ENCODE measurements at regions not wholly inside any gene's neighbourhood (a gene's known extent, or its start where the extent isn't known, plus 50 kb on each side); places are given as distances from the start of the nearest gene placed in this dataset.

DNA sequence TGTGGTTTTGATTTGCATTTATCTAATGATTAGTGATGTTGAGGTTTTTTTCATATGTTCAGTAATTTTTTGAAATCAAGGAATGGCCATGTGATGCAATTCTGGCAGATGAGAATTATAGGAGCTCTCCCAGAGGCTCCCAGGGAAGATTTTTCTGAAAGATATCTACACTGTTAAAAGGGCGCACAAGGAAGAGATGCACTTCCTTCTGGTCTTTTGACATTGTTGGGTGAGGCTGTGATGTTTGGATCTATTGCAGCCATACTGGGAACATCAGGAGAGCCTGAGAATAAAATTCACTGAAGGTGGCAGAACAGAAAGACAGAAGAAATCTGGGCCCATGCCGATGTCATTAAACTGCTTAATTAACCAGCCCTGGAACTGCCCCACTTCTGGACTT is 108.5 kb downstream of the DDX1 start (continued):
- TF ChIP-seq, protein P1, sequence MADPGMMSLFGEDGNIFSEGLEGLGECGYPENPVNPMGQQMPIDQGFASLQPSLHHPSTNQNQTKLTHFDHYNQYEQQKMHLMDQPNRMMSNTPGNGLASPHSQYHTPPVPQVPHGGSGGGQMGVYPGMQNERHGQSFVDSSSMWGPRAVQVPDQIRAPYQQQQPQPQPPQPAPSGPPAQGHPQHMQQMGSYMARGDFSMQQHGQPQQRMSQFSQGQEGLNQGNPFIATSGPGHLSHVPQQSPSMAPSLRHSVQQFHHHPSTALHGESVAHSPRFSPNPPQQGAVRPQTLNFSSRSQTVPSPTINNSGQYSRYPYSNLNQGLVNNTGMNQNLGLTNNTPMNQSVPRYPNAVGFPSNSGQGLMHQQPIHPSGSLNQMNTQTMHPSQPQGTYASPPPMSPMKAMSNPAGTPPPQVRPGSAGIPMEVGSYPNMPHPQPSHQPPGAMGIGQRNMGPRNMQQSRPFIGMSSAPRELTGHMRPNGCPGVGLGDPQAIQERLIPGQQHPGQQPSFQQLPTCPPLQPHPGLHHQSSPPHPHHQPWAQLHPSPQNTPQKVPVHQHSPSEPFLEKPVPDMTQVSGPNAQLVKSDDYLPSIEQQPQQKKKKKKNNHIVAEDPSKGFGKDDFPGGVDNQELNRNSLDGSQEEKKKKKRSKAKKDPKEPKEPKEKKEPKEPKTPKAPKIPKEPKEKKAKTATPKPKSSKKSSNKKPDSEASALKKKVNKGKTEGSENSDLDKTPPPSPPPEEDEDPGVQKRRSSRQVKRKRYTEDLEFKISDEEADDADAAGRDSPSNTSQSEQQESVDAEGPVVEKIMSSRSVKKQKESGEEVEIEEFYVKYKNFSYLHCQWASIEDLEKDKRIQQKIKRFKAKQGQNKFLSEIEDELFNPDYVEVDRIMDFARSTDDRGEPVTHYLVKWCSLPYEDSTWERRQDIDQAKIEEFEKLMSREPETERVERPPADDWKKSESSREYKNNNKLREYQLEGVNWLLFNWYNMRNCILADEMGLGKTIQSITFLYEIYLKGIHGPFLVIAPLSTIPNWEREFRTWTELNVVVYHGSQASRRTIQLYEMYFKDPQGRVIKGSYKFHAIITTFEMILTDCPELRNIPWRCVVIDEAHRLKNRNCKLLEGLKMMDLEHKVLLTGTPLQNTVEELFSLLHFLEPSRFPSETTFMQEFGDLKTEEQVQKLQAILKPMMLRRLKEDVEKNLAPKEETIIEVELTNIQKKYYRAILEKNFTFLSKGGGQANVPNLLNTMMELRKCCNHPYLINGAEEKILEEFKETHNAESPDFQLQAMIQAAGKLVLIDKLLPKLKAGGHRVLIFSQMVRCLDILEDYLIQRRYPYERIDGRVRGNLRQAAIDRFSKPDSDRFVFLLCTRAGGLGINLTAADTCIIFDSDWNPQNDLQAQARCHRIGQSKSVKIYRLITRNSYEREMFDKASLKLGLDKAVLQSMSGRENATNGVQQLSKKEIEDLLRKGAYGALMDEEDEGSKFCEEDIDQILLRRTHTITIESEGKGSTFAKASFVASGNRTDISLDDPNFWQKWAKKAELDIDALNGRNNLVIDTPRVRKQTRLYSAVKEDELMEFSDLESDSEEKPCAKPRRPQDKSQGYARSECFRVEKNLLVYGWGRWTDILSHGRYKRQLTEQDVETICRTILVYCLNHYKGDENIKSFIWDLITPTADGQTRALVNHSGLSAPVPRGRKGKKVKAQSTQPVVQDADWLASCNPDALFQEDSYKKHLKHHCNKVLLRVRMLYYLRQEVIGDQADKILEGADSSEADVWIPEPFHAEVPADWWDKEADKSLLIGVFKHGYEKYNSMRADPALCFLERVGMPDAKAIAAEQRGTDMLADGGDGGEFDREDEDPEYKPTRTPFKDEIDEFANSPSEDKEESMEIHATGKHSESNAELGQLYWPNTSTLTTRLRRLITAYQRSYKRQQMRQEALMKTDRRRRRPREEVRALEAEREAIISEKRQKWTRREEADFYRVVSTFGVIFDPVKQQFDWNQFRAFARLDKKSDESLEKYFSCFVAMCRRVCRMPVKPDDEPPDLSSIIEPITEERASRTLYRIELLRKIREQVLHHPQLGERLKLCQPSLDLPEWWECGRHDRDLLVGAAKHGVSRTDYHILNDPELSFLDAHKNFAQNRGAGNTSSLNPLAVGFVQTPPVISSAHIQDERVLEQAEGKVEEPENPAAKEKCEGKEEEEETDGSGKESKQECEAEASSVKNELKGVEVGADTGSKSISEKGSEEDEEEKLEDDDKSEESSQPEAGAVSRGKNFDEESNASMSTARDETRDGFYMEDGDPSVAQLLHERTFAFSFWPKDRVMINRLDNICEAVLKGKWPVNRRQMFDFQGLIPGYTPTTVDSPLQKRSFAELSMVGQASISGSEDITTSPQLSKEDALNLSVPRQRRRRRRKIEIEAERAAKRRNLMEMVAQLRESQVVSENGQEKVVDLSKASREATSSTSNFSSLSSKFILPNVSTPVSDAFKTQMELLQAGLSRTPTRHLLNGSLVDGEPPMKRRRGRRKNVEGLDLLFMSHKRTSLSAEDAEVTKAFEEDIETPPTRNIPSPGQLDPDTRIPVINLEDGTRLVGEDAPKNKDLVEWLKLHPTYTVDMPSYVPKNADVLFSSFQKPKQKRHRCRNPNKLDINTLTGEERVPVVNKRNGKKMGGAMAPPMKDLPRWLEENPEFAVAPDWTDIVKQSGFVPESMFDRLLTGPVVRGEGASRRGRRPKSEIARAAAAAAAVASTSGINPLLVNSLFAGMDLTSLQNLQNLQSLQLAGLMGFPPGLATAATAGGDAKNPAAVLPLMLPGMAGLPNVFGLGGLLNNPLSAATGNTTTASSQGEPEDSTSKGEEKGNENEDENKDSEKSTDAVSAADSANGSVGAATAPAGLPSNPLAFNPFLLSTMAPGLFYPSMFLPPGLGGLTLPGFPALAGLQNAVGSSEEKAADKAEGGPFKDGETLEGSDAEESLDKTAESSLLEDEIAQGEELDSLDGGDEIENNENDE (IDR thresholded peaks at IDR 0.05; ENCODE audit: insufficient replicate concordance, low read length) = no peak
- no peak for TF ChIP-seq JUND (IDR thresholded peaks at IDR 0.05; ENCODE audit: low read length)
- TF ChIP-seq CBX8 (IDR thresholded peaks at IDR 0.05; ENCODE audit: borderline replicate concordance, low read depth, low read length) = no peak
- TF ChIP-seq CBX5 (IDR thresholded peaks at IDR 0.05; ENCODE audit: low read depth, low read length) = no peak
- TF ChIP-seq GTF2F1 (IDR thresholded peaks at IDR 0.05; ENCODE audit: borderline replicate concordance, low read depth, low read length) = no peak
- TF ChIP-seq CREB1 (IDR thresholded peaks at IDR 0.05) = no peak
